Adrenal gland (tissue), 5 donors: ENCODE measurements at regions not wholly inside any gene's neighbourhood (a gene's known extent, or its start where the extent isn't known, plus 50 kb on each side); places are given as distances from the start of the nearest gene placed in this dataset.

ENCODE experiments used
- POLR2A ChIP-seq, 2 donors: fragments of 450-650 bp; IDR thresholded peaks; one replicate each; pipeline ENCODE4 v1.6.1; 2017; ENCODE audit warnings: antibody characterized with exemption in 2 of 2, mild to moderate bottlenecking in 2 of 2, moderate library complexity in 1 of 2
- TF ChIP-seq, protein P1 (sequence below), 6 experiments: fragments of 450-650 bp in 4 of 6; fragments of 200-600 bp in 2 of 6; sonication (generic) in 1 of 6; IDR thresholded peaks; 1 replicate in 5 of 6; 2 replicates in 1 of 6; pipeline versions ENCODE4 v1.5.1 to v1.8.0; 2016 to 2021; ENCODE audit warnings: antibody characterized with exemption in 6 of 6, mild to moderate bottlenecking in 2 of 6, moderate library complexity in 1 of 6
- donor health status: DM: no; HTN: no; CAD: no.

DNA sequence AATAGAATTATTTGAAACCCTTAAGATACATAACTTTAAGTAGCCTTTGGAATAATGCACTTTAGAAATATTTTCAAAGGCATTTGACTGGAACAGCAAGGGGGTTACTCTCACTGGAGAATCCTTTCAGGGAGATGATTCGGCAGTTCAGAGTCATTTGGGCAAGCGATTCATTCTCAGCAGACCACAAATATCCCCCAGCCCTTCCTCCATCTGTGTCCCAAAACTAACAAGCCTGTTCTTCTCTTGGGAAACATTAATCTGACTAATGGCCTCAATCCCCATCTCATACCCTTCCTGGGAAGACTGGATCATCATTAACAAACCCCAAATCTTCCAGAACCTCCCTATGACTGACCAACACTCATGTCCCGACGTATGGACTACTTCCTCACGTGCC lies 65.8 kb upstream of the S1PR3 start:
- TF ChIP-seq, protein P1, sequence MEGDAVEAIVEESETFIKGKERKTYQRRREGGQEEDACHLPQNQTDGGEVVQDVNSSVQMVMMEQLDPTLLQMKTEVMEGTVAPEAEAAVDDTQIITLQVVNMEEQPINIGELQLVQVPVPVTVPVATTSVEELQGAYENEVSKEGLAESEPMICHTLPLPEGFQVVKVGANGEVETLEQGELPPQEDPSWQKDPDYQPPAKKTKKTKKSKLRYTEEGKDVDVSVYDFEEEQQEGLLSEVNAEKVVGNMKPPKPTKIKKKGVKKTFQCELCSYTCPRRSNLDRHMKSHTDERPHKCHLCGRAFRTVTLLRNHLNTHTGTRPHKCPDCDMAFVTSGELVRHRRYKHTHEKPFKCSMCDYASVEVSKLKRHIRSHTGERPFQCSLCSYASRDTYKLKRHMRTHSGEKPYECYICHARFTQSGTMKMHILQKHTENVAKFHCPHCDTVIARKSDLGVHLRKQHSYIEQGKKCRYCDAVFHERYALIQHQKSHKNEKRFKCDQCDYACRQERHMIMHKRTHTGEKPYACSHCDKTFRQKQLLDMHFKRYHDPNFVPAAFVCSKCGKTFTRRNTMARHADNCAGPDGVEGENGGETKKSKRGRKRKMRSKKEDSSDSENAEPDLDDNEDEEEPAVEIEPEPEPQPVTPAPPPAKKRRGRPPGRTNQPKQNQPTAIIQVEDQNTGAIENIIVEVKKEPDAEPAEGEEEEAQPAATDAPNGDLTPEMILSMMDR (IDR thresholded peaks at IDR 0.05): no peak
- no peak for TF ChIP-seq POLR2A (IDR thresholded peaks at IDR 0.05)
